RWPE1 (cell line): ENCODE measurements at regions not wholly inside any gene's neighbourhood (a gene's known extent, or its start where the extent isn't known, plus 50 kb on each side); places are given as distances from the start of the nearest gene placed in this dataset.

ENCODE experiments used
- CTCF ChIA-PET: fragments of 350-600 bp; sonication (Branson Sonifier 250); formaldehyde crosslinking; extraction: SDS; loops from one replicate; lab custom pipeline; 2021; lab: Yijun Ruan, JAX
- POLR2A ChIA-PET: fragments of 400-600 bp; formaldehyde crosslinking; extraction: SDS; loops from one replicate; lab custom pipeline; 2020; ENCODE audit warnings: antibody characterized with exemption; ENCODE audit not compliant: low non-redundant PET; lab: Yijun Ruan, JAX
- DNase-seq: peaks from one replicate; pipeline ENCODE4 v3.0.0; 2012; ENCODE audit warnings: low spot score
- H3K27ac ChIP-seq: fragments of 450-650 bp; 2 replicates; pipeline ENCODE4 v1.5.1; 2017
- CTCF ChIP-seq: fragments of 450-650 bp; conservative IDR thresholded peaks from 2 replicates; pipeline ENCODE4 v1.5.1; 2017; ENCODE audit warnings: low read depth, mild to moderate bottlenecking

- ChIA-PET CTCF (no interaction called here), POLR2A (no interaction called here)
- DNase-seq = no peak
- no peak for TF ChIP-seq CTCF
- H3K27ac ChIP-seq = no peak overlapping the region
These were observed 631.6 kb downstream of the TECRL start for GRCh38 chr4:63777601-63778000.

- no peak for TF ChIP-seq CTCF
- H3K27ac ChIP-seq = no peak overlapping the region
- ChIA-PET POLR2A (no interaction called here), CTCF (interaction anchor here (0.6 kb wide), 1 partner anchor 629 kb away, joined by 3 read pairs; no protein-coding TSS in a partner anchor)
- DNase-seq = no peak
These were observed 644.9 kb downstream of the TECRL start for GRCh38 chr4:63764400-63764799.

- ChIA-PET CTCF (no interaction called here), POLR2A (no interaction called here)
- no peak overlapping the region for H3K27ac ChIP-seq
- no peak for TF ChIP-seq CTCF
- DNase-seq = no peak
These were observed 651.3 kb downstream of the TECRL start for GRCh38 chr4:63757929-63758328.

- no peak for TF ChIP-seq CTCF
- no peak overlapping the region for H3K27ac ChIP-seq
- ChIA-PET CTCF (no interaction called here), POLR2A (no interaction called here)
- DNase-seq = no peak
These were observed 666.4 kb downstream of the TECRL start for GRCh38 chr4:63742882-63743281.

GRCh38 chr4:63729519-63729918 lies 679.7 kb downstream of the TECRL start:
- no peak for DNase-seq
- ChIA-PET CTCF (no interaction called here), POLR2A (no interaction called here)
- no peak overlapping the region for H3K27ac ChIP-seq
- no peak for TF ChIP-seq CTCF

GRCh38 chr4:63728480-63729177 lies 680.6 kb downstream of the TECRL start:
- ChIA-PET CTCF (no interaction called here), POLR2A (no interaction called here)
- TF ChIP-seq CTCF = no peak
- DNase-seq = no peak
- H3K27ac ChIP-seq = no peak overlapping the region
